GM10248 (cell line): ENCODE measurements at regions not wholly inside any gene's neighbourhood (a gene's known extent, or its start where the extent isn't known, plus 50 kb on each side); places are given as distances from the start of the nearest gene placed in this dataset.

ENCODE experiments used
- CTCF ChIA-PET: fragments of 300-600 bp; sonication (Branson Sonifier 250); formaldehyde crosslinking; extraction: SDS; loops from one replicate; lab custom pipeline; 2021; ENCODE audit warnings: antibody characterized with exemption; lab: Yijun Ruan, JAX
- POLR2A ChIA-PET: fragments of 350-650 bp; sonication (Branson Sonifier 250); formaldehyde crosslinking; extraction: SDS; loops from one replicate; lab custom pipeline; 2020; ENCODE audit warnings: antibody characterized with exemption; lab: Yijun Ruan, JAX
- DNase-seq: peaks from one replicate; pipeline ENCODE4 v3.0.0; 2012; ENCODE audit errors: extremely low spot score
- CTCF ChIP-seq: IDR thresholded peaks from 2 replicates; pipeline ENCODE4 v1.5.1; 2012; ENCODE audit warnings: mild to moderate bottlenecking, low read depth; ENCODE audit errors: extremely low read depth, missing control alignments, control extremely low read depth

GRCh38 chr15:61415617-61416120 is 186.6 kb upstream of the RORA start:
- TF ChIP-seq CTCF = no peak
- POLR2A ChIA-PET = no interaction called here
- CTCF ChIA-PET = no interaction called here
- DNase-seq = no peak

GRCh38 chr15:61411902-61412510 is 182.9 kb upstream of the RORA start:
- CTCF ChIA-PET = no interaction called here
- POLR2A ChIA-PET = no interaction called here
- TF ChIP-seq CTCF = no peak
- no peak for DNase-seq

GRCh38 chr15:61410662-61411061 is 181.6 kb upstream of the RORA start:
- ChIA-PET POLR2A (no interaction called here), CTCF (no interaction called here)
- no peak for DNase-seq
- TF ChIP-seq CTCF = no peak

GRCh38 chr15:61404567-61404966 is 175.5 kb upstream of the RORA start:
- ChIA-PET CTCF (interaction anchor here (0.7 to 2.0 kb wide), 2 partner anchors 9 to 10 kb away, joined by 3 to 4 read pairs; no protein-coding TSS in a partner anchor), POLR2A (no interaction called here)
- TF ChIP-seq CTCF = no peak
- DNase-seq = no peak

- DNase-seq = no peak
Observed at GRCh38 chr15:61403884-61404283, 174.8 kb upstream of the RORA start.

GRCh38 chr15:61401903-61402698 is 173.0 kb upstream of the RORA start:
- POLR2A ChIA-PET = no interaction called here
- CTCF ChIA-PET = no interaction called here

More at GRCh38 chr15:61403884-61404283, 174.8 kb upstream of the RORA start:
- TF ChIP-seq CTCF = no peak
- CTCF ChIA-PET = interaction anchor here (2.0 kb wide), 1 partner anchor 10 kb away, joined by 4 read pairs; no protein-coding TSS in a partner anchor
- POLR2A ChIA-PET = no interaction called here

More at GRCh38 chr15:61401903-61402698, 173.0 kb upstream of the RORA start:
- DNase-seq = no peak
- no peak for TF ChIP-seq CTCF
